Stimulated activated CD4-positive, alpha-beta T cell treated with anti-CD3 and anti-CD28 coated beads, Interleukin-2, amount 100 ng/mL, for 4 hours (primary cell): ENCODE measurements at regions not wholly inside any gene's neighbourhood (a gene's known extent, or its start where the extent isn't known, plus 50 kb on each side); places are given as distances from the start of the nearest gene placed in this dataset.
"Not testable (repeated sequence)": the region's sequence is repeated elsewhere in the genome, so short reads cannot be mapped to it uniquely, and the experiment has no call there.

Source experiments
- DNase-seq: peaks from one replicate; pipeline ENCODE4 v3.0.0-alpha.2; 2020; ENCODE audit warnings: low read depth

GRCh38 chr19:28065026-28065425 is 1147.9 kb downstream of the UQCRFS1 start:
- no peak for DNase-seq

GRCh38 chr19:28063702-28064101 is 1149.2 kb downstream of the UQCRFS1 start:
- DNase-seq = no peak

- DNase-seq = no peak
Observed at GRCh38 chr19:28061111-28061510, 1151.8 kb downstream of the UQCRFS1 start.

GRCh38 chr19:28057026-28057425 is 1155.9 kb downstream of the UQCRFS1 start:
- DNase-seq = not testable (repeated sequence)

- no peak for DNase-seq
Observed at GRCh38 chr19:28051047-28051446, 1161.9 kb downstream of the UQCRFS1 start.

- DNase-seq = no peak
Observed at GRCh38 chr19:28049875-28050274, 1163.1 kb downstream of the UQCRFS1 start.

GRCh38 chr19:28046932-28047331 is 1166.0 kb downstream of the UQCRFS1 start:
- no peak for DNase-seq

GRCh38 chr19:28045621-28046020 is 1167.3 kb downstream of the UQCRFS1 start:
- no peak for DNase-seq

- DNase-seq = no peak
Observed at GRCh38 chr19:28044477-28044876, 1168.5 kb downstream of the UQCRFS1 start.

- DNase-seq = no peak
Observed at GRCh38 chr19:28042516-28042915, 1170.4 kb downstream of the UQCRFS1 start.

GRCh38 chr19:28039677-28040381 is 1173.1 kb downstream of the UQCRFS1 start:
- DNase-seq = no peak

GRCh38 chr19:28037186-28037585 is 1175.8 kb downstream of the UQCRFS1 start:
- DNase-seq = no peak

GRCh38 chr19:28036486-28036885 is 1176.5 kb downstream of the UQCRFS1 start:
- DNase-seq = no peak

GRCh38 chr19:28034936-28035335 is 1178.0 kb downstream of the UQCRFS1 start:
- DNase-seq = no peak

GRCh38 chr19:28028881-28029444 is 1184.0 kb downstream of the UQCRFS1 start:
- DNase-seq = no peak

- no peak for DNase-seq
Observed at GRCh38 chr19:28027116-28027515, 1185.8 kb downstream of the UQCRFS1 start.

- DNase-seq = no peak
Observed at GRCh38 chr19:28026636-28027035, 1186.3 kb downstream of the UQCRFS1 start.

GRCh38 chr19:28024920-28025319 is 1188.0 kb downstream of the UQCRFS1 start:
- DNase-seq = no peak

GRCh38 chr19:28023064-28023463 is 1189.9 kb downstream of the UQCRFS1 start:
- no peak for DNase-seq

GRCh38 chr19:28022506-28022905 is 1190.4 kb downstream of the UQCRFS1 start:
- no peak for DNase-seq

- no peak for DNase-seq
Observed at GRCh38 chr19:28021259-28022185, 1191.4 kb downstream of the UQCRFS1 start.

GRCh38 chr19:28020619-28021258 is 1192.2 kb downstream of the UQCRFS1 start:
- DNase-seq = no peak
